ENCODE measurements at regions not wholly inside any gene's neighbourhood (a gene's known extent, or its start where the extent isn't known, plus 50 kb on each side); places are given as distances from the start of the nearest gene placed in this dataset.
"Not testable (repeated sequence)": the region's sequence is repeated elsewhere in the genome, so short reads cannot be mapped to it uniquely, and the experiment has no call there.

- DNase-seq (ENCODE audit: low read depth): no peak
Observed at GRCh38 chr1:198969981-198970380, 331.1 kb downstream of the PTPRC start.

GRCh38 chr1:198970916-198971315 is 332.1 kb downstream of the PTPRC start:
- no peak for DNase-seq (ENCODE audit: low read depth)

GRCh38 chr1:198977909-198978308 is 339.1 kb downstream of the PTPRC start:
- no peak for DNase-seq (ENCODE audit: low read depth)

- DNase-seq (ENCODE audit: low read depth): no peak
Observed at GRCh38 chr1:198978523-198978922, 339.7 kb downstream of the PTPRC start.

GRCh38 chr1:198986036-198986435 is 347.2 kb downstream of the PTPRC start:
- no peak for DNase-seq (ENCODE audit: low read depth)

- no peak for DNase-seq (ENCODE audit: low read depth)
Observed at GRCh38 chr1:198986442-198986841, 347.6 kb downstream of the PTPRC start.

- DNase-seq (ENCODE audit: low read depth): no peak
Observed at GRCh38 chr1:199002661-199003060, 363.8 kb downstream of the PTPRC start.

GRCh38 chr1:199007423-199007822 is 368.6 kb downstream of the PTPRC start:
- DNase-seq (ENCODE audit: low read depth): no peak

GRCh38 chr1:199009447-199009846 is 370.6 kb downstream of the PTPRC start:
- DNase-seq (ENCODE audit: low read depth): no peak

GRCh38 chr1:199010492-199010891 is 371.7 kb downstream of the PTPRC start:
- no peak for DNase-seq (ENCODE audit: low read depth)

GRCh38 chr1:199010933-199011332 is 372.1 kb downstream of the PTPRC start:
- DNase-seq (ENCODE audit: low read depth): no peak

GRCh38 chr1:199015799-199016198 is 377.0 kb downstream of the PTPRC start:
- no peak for DNase-seq (ENCODE audit: low read depth)

GRCh38 chr1:199018471-199019135 is 379.8 kb downstream of the PTPRC start:
- DNase-seq (ENCODE audit: low read depth): no peak

GRCh38 chr1:199020051-199020450 is 381.2 kb downstream of the PTPRC start:
- no peak for DNase-seq (ENCODE audit: low read depth)

- no peak for DNase-seq (ENCODE audit: low read depth)
Observed at GRCh38 chr1:199020904-199021303, 382.1 kb downstream of the PTPRC start.

GRCh38 chr1:199029401-199029800 is 390.6 kb downstream of the PTPRC start:
- DNase-seq (ENCODE audit: low read depth): no peak

- DNase-seq (ENCODE audit: low read depth): no peak
Observed at GRCh38 chr1:199029855-199030254, 391.0 kb downstream of the PTPRC start.

GRCh38 chr1:199030541-199030940 is 391.7 kb downstream of the PTPRC start:
- not testable (repeated sequence) for DNase-seq (ENCODE audit: low read depth)

GRCh38 chr1:199031170-199031569 is 392.3 kb downstream of the PTPRC start:
- DNase-seq (ENCODE audit: low read depth): not testable (repeated sequence)

GRCh38 chr1:199032479-199032878 is 393.6 kb downstream of the PTPRC start:
- DNase-seq (ENCODE audit: low read depth): not testable (repeated sequence)

- DNase-seq (ENCODE audit: low read depth): no peak
Observed at GRCh38 chr1:199033661-199034060, 394.8 kb downstream of the PTPRC start.

GRCh38 chr1:199038156-199038555 is 399.3 kb downstream of the PTPRC start:
- DNase-seq (ENCODE audit: low read depth): no peak

- no peak for DNase-seq (ENCODE audit: low read depth)
Observed at GRCh38 chr1:199040076-199040905, 401.5 kb downstream of the PTPRC start.

Measured in Daoy (cell line).